Spleen (tissue), 7 donors: ENCODE measurements at regions not wholly inside any gene's neighbourhood (a gene's known extent, or its start where the extent isn't known, plus 50 kb on each side); places are given as distances from the start of the nearest gene placed in this dataset.

Experiments used
- CTCF ChIP-seq, 11 experiments: fragments of 200-600 bp in 7 of 11; fragments of 450-650 bp in 4 of 11; sonication (generic) in 4 of 11; IDR thresholded peaks in 8 of 11; conservative IDR thresholded peaks in 3 of 11; 1 replicate in 7 of 11; 2 replicates in 4 of 11; pipeline versions ENCODE4 v1.4.0 to v1.8.0; 2016 to 2021; ENCODE audit warnings: antibody characterized with exemption in 11 of 11, inconsistent platforms in 4 of 11, mild to moderate bottlenecking in 1 of 11
- POLR2A ChIP-seq, 3 donors: fragments of 450-650 bp; IDR thresholded peaks; one replicate each; pipeline ENCODE4 v1.5.1; 2017; ENCODE audit warnings: antibody characterized with exemption in 3 of 3, mild to moderate bottlenecking in 1 of 3
- POLR2AphosphoS5 ChIP-seq, 3 donors: sonication (generic); formaldehyde crosslinking; IDR thresholded peaks; one replicate each; pipeline ENCODE4 v1.5.1; 2017; ENCODE audit warnings: antibody characterized with exemption in 3 of 3
- donor health status: DM: no; HTN: no; CAD: no; lungs with moderate emphysema.
- donor health status: DM: no; HTN: no; CAD: no.
- donor health status: DM: no; HTN: no; CAD: no.

DNA sequence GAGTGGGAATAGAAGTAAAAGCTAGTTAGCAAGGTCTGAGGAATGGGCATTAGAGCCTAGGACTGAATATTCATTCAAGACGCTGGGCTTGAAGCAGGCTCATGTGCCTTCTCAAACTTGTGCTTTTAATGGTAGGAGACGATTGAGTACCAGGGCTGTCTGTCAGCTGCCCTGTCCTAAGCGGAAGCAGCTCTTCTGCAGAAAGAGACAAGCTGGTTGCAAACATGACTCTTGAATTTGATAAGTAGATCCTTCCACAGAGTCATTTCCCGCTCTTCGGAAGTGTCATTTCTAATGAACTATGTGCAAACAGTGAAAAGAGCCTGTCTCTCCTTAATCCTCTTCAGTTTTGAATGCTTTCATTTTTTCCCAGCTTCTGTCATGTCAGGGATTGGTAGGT lies 176.4 kb downstream of the TFAP2B start:
- TF ChIP-seq CTCF (IDR thresholded peaks at IDR 0.05 in 8 of 11, conservative IDR thresholded peaks at IDR 0.05 in 3 of 11) (no peak), POLR2AphosphoS5 (IDR thresholded peaks at IDR 0.05) (no peak), POLR2A (IDR thresholded peaks at IDR 0.05) (no peak)
